ENCODE measurements at regions not wholly inside any gene's neighbourhood (a gene's known extent, or its start where the extent isn't known, plus 50 kb on each side); places are given as distances from the start of the nearest gene placed in this dataset.

DNA sequence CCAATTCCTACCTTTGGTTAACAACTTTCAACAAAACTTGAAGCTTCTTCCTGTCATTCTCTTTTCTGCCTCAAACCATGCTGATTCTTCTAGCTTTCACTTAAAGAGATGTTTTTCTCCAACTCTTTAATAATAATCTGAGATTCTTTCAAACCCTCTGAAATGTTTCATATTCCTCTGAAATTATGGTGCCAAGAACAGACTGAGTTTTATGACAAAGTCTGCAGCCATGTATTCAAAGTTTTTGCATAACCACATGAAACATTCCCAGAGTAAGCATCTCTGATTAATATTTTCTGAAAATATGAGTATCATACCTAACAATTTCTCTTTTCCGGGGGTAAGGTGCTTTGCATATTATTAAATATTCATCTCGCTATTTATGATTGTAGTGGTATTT is 59.1 kb upstream of the DCN start:
- BruUV-seq (replicated peaks), result no TSS peak
- POLR2A ChIA-PET, result interaction anchor here (0.7 to 0.8 kb wide), 2 partner anchors 12 to 144 kb away, joined by 3 to 7 read pairs; no protein-coding TSS in a partner anchor

DNA sequence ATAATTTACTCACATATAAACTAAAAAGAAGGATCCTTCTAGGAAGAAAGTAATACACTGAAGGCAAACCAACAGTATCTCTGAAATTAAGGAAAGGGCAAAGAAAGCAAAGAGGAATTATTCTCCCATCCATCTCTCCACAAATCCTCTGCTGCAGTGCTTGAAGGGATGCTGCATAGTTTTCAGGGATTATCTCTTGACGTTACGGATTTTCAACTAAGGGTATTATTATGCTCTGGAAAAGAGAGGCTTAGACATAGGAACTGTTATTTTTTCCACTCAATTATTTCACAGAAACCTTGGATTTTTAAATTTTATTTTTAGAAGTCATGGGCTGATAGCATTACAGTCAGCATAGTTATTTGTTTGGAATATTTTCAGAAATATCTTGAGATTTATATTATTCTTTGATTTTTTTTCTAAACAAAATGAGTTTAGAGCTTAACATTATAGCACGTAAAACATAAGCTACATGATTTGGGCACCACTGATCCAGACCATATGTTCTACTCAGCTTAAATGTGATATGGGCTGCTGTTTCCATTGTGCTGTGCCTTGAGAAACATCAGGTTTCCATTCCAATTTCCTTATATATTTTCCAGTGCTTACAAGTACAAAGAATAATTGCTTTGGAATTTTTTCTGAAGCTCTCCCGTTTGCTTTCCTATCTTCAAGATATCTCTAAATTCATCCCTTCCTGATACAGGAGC is 57.9 kb upstream of the DCN start:
- CTCF ChIA-PET (ENCODE audit: unreplicated experiment), result no interaction called here
- DNase-seq (ENCODE audit: low spot score), result no peak
- no peak overlapping the region for H3K27ac ChIP-seq (ENCODE audit: low read depth, low read length, poor library complexity, severe bottlenecking)
- H3K4me3 ChIP-seq (ENCODE audit: low read depth, low read length, poor library complexity, severe bottlenecking), result no peak overlapping the region
- H3K79me2 ChIP-seq (ENCODE audit: insufficient read depth, low read depth, low read length), result no peaks in the 10 kb centered on the region
- H3K36me3 ChIP-seq (ENCODE audit: insufficient read depth, low read length), result no peaks in the 10 kb centered on the region
- no peak overlapping the region for H2AFZ ChIP-seq (ENCODE audit: low read length)
- H3K9me2 ChIP-seq (ENCODE audit: insufficient read depth, low read length), result no peaks in the 10 kb centered on the region
- POLR2A ChIA-PET, result no interaction called here
- H3K4me2 ChIP-seq (ENCODE audit: low read length), result no peak overlapping the region
- no peaks in the 10 kb centered on the region for H3K9me3 ChIP-seq (ENCODE audit: low read length)
- intact Hi-C loops (cut with micrococcal nuclease; ENCODE audit: unreplicated experiment), result no loop called here
- no peaks in the 10 kb centered on the region for H4K20me1 ChIP-seq (ENCODE audit: insufficient read depth, low read length)
- no TSS peak for BruUV-seq (replicated peaks)
- H3K4me1 ChIP-seq (ENCODE audit: insufficient read depth, low read length, poor library complexity, severe bottlenecking), result no peaks in the 10 kb centered on the region
- TF ChIP-seq EZH2phosphoT487 (IDR thresholded peaks at IDR 0.05; ENCODE audit: borderline replicate concordance, low read depth, low read length) (no peak), CTCF (conservative IDR thresholded peaks at IDR 0.05; ENCODE audit: low read length) (no peak)

More for the DNA sequence above, 59.1 kb upstream of the DCN start:
- Histone ChIP-seq H3K9me3 (ENCODE audit: low read length) (no peaks in the 10 kb centered on the region), H3K4me1 (ENCODE audit: insufficient read depth, low read length, poor library complexity, severe bottlenecking) (no peaks in the 10 kb centered on the region), H3K27ac (ENCODE audit: low read depth, low read length, poor library complexity, severe bottlenecking) (no peak overlapping the region), H3K79me2 (ENCODE audit: insufficient read depth, low read depth, low read length) (no peaks in the 10 kb centered on the region), H4K20me1 (ENCODE audit: insufficient read depth, low read length) (no peaks in the 10 kb centered on the region), H3K9me2 (ENCODE audit: insufficient read depth, low read length) (no peaks in the 10 kb centered on the region), H3K4me3 (ENCODE audit: low read depth, low read length, poor library complexity, severe bottlenecking) (no peak overlapping the region), H3K4me2 (ENCODE audit: low read length) (no peak overlapping the region), H2AFZ (ENCODE audit: low read length) (no peak overlapping the region), H3K36me3 (ENCODE audit: insufficient read depth, low read length) (no peaks in the 10 kb centered on the region)
- no peak for DNase-seq (ENCODE audit: low spot score)
- TF ChIP-seq EZH2phosphoT487 (IDR thresholded peaks at IDR 0.05; ENCODE audit: borderline replicate concordance, low read depth, low read length), result no peak
- no peak for TF ChIP-seq CTCF (conservative IDR thresholded peaks at IDR 0.05; ENCODE audit: low read length)
- intact Hi-C loops (cut with micrococcal nuclease; ENCODE audit: unreplicated experiment), result no loop called here
- CTCF ChIA-PET (ENCODE audit: unreplicated experiment), result no interaction called here

DNA sequence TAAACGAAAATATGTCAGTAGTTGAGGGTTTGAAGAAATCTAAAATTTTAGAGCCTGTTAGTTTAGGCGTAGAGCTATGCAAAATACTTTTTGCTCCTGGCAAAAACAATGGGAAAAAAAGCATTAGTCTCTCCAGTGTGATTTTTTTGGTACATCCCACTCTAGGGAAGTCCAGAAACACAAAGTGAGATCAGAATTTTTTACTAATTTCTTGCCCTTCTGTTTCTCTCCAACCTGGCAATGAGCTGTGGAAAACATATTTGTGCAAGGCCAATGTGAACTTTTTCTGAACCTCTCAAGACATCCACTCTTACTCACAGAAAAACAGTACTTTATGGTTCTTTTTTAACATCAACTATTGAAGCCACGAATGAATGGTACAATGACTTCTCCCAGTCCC is 56.9 kb upstream of the DCN start:
- H3K79me2 ChIP-seq (ENCODE audit: insufficient read depth, low read depth, low read length), result no peaks in the 10 kb centered on the region
- H3K4me2 ChIP-seq (ENCODE audit: low read length), result no peak overlapping the region
- POLR2A ChIA-PET, result interaction anchor here (0.6 kb wide), 1 partner anchor 44 kb away, joined by 3 read pairs; no protein-coding TSS in a partner anchor
- H3K4me3 ChIP-seq (ENCODE audit: low read depth, low read length, poor library complexity, severe bottlenecking), result no peak overlapping the region
- no peak overlapping the region for H2AFZ ChIP-seq (ENCODE audit: low read length)
- H3K9me3 ChIP-seq (ENCODE audit: low read length), result no peaks in the 10 kb centered on the region
- no peaks in the 10 kb centered on the region for H3K36me3 ChIP-seq (ENCODE audit: insufficient read depth, low read length)
- no peak overlapping the region for H3K27ac ChIP-seq (ENCODE audit: low read depth, low read length, poor library complexity, severe bottlenecking)
- no peaks in the 10 kb centered on the region for H3K9me2 ChIP-seq (ENCODE audit: insufficient read depth, low read length)
- no peaks in the 10 kb centered on the region for H4K20me1 ChIP-seq (ENCODE audit: insufficient read depth, low read length)
- CTCF ChIA-PET (ENCODE audit: unreplicated experiment), result no interaction called here
- no TSS peak for BruUV-seq (replicated peaks)
- intact Hi-C loops (cut with micrococcal nuclease; ENCODE audit: unreplicated experiment), result no loop called here
- DNase-seq (ENCODE audit: low spot score), result no peak
- no peak for TF ChIP-seq EZH2phosphoT487 (IDR thresholded peaks at IDR 0.05; ENCODE audit: borderline replicate concordance, low read depth, low read length)
- TF ChIP-seq CTCF (conservative IDR thresholded peaks at IDR 0.05; ENCODE audit: low read length), result no peak
- H3K4me1 ChIP-seq (ENCODE audit: insufficient read depth, low read length, poor library complexity, severe bottlenecking), result no peaks in the 10 kb centered on the region
